Hepatocyte (in vitro differentiated cells): ENCODE measurements at regions not wholly inside any gene's neighbourhood (a gene's known extent, or its start where the extent isn't known, plus 50 kb on each side); places are given as distances from the start of the nearest gene placed in this dataset.

Experiments used
- CTCF ChIP-seq: fragments of 200-600 bp; sonication (generic); IDR thresholded peaks from 2 replicates; pipeline ENCODE4 v1.5.1; 2016; ENCODE audit warnings: antibody characterized with exemption, mild to moderate bottlenecking; ENCODE audit not compliant: poor library complexity
- EZH2 ChIP-seq: fragments of 200-600 bp; sonication (generic); IDR thresholded peaks from 2 replicates; pipeline ENCODE4 v1.6.1; 2016; ENCODE audit warnings: antibody characterized with exemption, mild to moderate bottlenecking, borderline replicate concordance

GRCh38 chr10:88026031-88026430 is 162.6 kb downstream of the PTEN start:
- TF ChIP-seq EZH2 (no peak), CTCF (no peak)
